Stimulated activated CD4-positive, alpha-beta T cell treated with anti-CD3 and anti-CD28 coated beads, TNF-alpha, amount 100 ng/mL, for 4 hours (primary cell): ENCODE measurements at regions not wholly inside any gene's neighbourhood (a gene's known extent, or its start where the extent isn't known, plus 50 kb on each side); places are given as distances from the start of the nearest gene placed in this dataset.

ENCODE experiments used
- DNase-seq, 3 experiments: peaks; one replicate each; pipeline ENCODE4 v3.0.0-alpha.2; 2020; ENCODE audit warnings: low read depth in 3 of 3

GRCh38 chr9:79196606-79197005 is 375.2 kb upstream of the TLE4 start:
- DNase-seq, result no peak

- DNase-seq, result no peak
These were observed 371.4 kb upstream of the TLE4 start for GRCh38 chr9:79200336-79200735.

- DNase-seq, result no peak
These were observed 370.1 kb upstream of the TLE4 start for GRCh38 chr9:79201636-79202035.

- no peak for DNase-seq
These were observed 362.9 kb upstream of the TLE4 start for GRCh38 chr9:79208791-79209396.

- DNase-seq, result no peak
These were observed 361.1 kb upstream of the TLE4 start for GRCh38 chr9:79210541-79211243.

GRCh38 chr9:79213417-79214125 is 358.2 kb upstream of the TLE4 start:
- DNase-seq, result no peak

- DNase-seq, result no peak
These were observed 355.9 kb upstream of the TLE4 start for GRCh38 chr9:79215821-79216220.

- no peak for DNase-seq
These were observed 351.5 kb upstream of the TLE4 start for GRCh38 chr9:79220251-79220650.

GRCh38 chr9:79220666-79221065 is 351.1 kb upstream of the TLE4 start:
- DNase-seq, result no peak

GRCh38 chr9:79221084-79221483 is 350.7 kb upstream of the TLE4 start:
- no peak for DNase-seq

GRCh38 chr9:79222483-79222882 is 349.3 kb upstream of the TLE4 start:
- no peak for DNase-seq

- DNase-seq, result no peak
These were observed 346.9 kb upstream of the TLE4 start for GRCh38 chr9:79224672-79225433.

- DNase-seq, result no peak
These were observed 338.2 kb upstream of the TLE4 start for GRCh38 chr9:79233542-79233941.

GRCh38 chr9:79236466-79236865 is 335.3 kb upstream of the TLE4 start:
- DNase-seq, result no peak

GRCh38 chr9:79237861-79238260 is 333.9 kb upstream of the TLE4 start:
- no peak for DNase-seq

- no peak for DNase-seq
These were observed 331.0 kb upstream of the TLE4 start for GRCh38 chr9:79240774-79241173.

GRCh38 chr9:79242489-79242888 is 329.3 kb upstream of the TLE4 start:
- no peak for DNase-seq

- no peak for DNase-seq
These were observed 325.6 kb upstream of the TLE4 start for GRCh38 chr9:79246170-79246569.

- DNase-seq, result no peak
These were observed 324.7 kb upstream of the TLE4 start for GRCh38 chr9:79247021-79247420.

GRCh38 chr9:79250806-79251205 is 321.0 kb upstream of the TLE4 start:
- no peak for DNase-seq

GRCh38 chr9:79254900-79255650 is 316.7 kb upstream of the TLE4 start:
- no peak for DNase-seq
